HG03039 (cell line): ENCODE measurements at regions not wholly inside any gene's neighbourhood (a gene's known extent, or its start where the extent isn't known, plus 50 kb on each side); places are given as distances from the start of the nearest gene placed in this dataset.
"Not testable (repeated sequence)": the region's sequence is repeated elsewhere in the genome, so short reads cannot be mapped to it uniquely, and the experiment has no call there.

Source experiments
- ATAC-seq: cut with Tn5 transposase; IDR thresholded peaks from one replicate; pipeline ENCODE4 v1.9.1; 2021; ENCODE audit warnings: mild to moderate bottlenecking, moderate library complexity; ENCODE audit not compliant: unreplicated experiment

- ATAC-seq = not testable (repeated sequence)
These were observed 350.7 kb downstream of the SHQ1 start for GRCh38 chr3:72497501-72497900.

DNA sequence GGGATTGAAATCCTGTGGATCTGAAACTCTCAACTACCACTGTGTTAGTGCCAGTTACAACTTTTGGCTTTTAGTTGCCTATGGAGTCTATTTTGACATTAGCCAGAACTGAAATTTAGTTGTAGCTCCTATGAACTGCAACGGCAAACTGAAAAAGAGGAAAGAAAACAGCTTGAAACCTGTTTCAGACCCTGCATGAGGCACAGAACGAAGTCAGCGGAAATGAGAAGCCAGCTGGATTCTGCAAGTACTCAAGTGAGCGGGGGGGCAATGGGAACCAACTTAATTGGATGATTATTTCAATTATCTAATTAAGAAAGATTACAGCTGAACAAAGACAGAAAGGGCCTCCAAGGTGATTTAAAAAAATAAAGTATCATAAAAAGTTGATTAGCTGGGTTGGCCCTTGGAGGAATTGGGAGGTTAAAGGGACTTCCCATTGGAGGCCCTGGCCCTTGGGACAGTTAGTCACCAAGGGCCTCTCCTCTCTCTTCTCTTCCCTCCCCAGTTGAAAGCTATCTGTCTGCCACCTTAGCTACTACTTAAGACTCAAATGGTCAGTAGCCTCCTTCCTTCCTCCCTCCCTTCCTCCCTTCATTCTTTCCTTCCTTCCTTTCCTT, 352.1 kb downstream of the SHQ1 start:
- ATAC-seq = no peak

DNA sequence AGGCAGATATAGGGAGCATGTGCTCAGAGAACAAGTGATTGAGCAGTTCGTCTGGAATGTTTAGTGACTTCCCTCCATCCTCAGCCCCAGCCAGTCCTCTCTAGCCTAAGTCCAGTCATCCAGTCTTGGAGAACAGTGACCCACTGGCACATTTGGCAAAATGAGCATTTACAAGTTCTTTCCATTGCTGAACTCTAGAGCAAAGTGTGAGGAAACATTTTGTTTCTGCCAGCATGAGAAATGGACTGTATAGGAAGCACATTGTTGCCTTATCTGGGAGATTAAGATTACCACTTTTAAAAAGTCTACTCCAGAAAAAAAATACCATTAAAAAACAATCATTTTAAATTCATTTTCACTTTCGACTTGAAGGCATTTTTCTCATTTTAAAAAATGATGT, 353.6 kb downstream of the SHQ1 start:
- ATAC-seq = no peak

GRCh38 chr3:72494130-72494529, 354.1 kb downstream of the SHQ1 start:
- ATAC-seq = no peak

GRCh38 chr3:72492240-72492639, 356.0 kb downstream of the SHQ1 start:
- no peak for ATAC-seq

GRCh38 chr3:72490688-72491435, 357.4 kb downstream of the SHQ1 start:
- ATAC-seq = no peak

- ATAC-seq = no peak
These were observed 358.3 kb downstream of the SHQ1 start for GRCh38 chr3:72489901-72490300.

GRCh38 chr3:72488738-72489035, 359.6 kb downstream of the SHQ1 start:
- ATAC-seq = no peak

GRCh38 chr3:72487946-72488737, 360.1 kb downstream of the SHQ1 start:
- no peak for ATAC-seq

- ATAC-seq = no peak
These were observed 361.0 kb downstream of the SHQ1 start for GRCh38 chr3:72487078-72487765.

GRCh38 chr3:72485641-72486040, 362.6 kb downstream of the SHQ1 start:
- ATAC-seq = no peak

DNA sequence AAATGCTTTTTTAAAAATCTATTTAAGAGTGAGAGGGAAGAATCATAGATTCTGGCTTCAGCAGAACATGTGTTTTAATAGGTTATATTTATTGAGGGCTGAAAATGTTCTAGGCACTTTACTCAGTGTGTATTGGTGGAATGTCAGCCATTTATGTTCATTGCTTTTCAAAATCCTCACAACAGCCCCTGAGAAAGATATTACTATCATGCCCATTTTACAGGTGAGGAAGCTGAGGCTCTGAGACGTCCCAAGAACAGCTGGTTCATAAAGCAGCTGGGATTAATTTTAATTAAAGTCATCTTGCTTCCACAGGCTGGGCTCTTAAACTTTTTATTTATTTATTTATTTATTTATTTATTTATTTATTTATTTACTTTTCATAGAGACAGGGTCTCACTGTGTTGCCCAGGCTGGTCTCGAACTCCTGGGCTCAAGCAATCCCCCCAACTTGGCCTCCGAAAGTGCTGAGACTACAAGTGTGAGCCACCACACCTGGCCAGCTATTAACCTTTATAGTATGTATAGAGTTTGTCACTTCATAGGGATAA, 364.6 kb downstream of the SHQ1 start:
- ATAC-seq = no peak

DNA sequence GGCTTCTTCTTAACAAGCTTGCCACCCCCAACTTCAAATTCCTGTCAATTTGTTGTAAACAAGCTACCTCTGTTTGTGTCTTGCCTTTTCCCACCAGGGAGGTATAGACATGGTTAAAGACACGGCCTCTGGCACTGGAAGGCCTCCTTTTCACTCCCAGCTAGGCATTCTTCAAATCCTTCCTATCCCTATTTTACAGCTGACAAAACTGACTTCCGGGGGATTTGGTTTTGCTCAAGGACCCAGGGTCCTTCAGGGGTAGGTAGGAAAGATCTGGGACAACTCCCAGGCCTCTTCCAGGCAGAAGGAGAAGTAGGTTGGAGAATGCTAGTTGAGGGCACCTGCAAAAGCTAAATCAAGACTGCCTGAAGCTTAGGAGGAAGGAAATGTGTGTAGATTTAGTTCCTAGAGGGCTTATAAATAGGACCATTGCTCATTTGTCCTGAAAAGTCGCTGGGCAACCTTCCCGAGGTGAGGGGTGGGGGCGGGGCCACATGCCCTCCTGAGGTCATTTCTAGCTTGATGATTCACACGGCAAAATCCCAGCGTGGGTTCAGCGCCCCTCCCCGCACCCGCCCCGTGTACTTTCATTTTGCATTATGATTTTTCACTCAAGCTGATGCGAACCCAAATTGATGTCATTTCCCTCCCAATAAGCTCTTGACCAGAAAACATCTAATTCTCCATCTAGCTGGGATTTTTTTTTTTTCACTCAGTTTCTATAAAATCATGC, 365.5 kb downstream of the SHQ1 start:
- ATAC-seq = no peak

DNA sequence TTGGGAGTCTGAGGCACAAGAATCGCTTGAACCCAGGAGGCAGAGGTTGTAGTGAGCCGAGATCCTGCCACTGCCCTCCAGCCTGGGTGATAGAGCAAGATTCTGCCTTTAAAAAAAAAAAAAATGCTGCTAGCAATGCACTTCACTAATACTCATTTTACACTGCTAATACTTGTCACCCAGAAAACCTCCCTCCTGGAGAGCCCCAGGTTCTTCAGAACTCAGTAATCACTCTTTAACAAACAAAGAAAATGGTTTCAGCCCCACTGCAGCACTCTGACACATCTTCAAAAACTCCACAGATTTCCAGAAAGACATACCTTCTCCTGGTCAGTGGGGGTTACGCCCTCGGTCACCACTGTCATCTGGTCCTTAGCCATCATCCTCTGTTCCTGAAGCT, 366.7 kb downstream of the SHQ1 start:
- no peak for ATAC-seq

DNA sequence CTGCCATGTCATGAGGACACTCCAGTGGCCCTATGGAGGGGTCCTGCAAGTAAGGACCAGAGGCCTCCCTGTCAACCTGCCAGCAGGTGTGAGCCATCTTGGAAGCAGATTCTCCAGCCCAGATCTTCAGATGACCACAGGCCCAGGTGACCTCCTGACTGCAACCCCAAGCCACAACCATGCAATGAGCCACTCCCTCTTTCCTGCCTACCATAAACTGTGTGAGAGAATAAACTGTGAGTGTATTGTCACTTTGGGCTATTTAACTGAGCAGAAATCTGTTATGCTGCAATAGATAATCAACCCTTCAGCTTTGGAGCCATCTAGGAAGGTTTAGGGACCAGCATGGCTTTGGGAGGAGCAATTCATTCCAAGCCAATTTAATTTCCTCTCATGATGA, 367.9 kb downstream of the SHQ1 start:
- no peak for ATAC-seq

GRCh38 chr3:72479651-72480215, 368.5 kb downstream of the SHQ1 start:
- no peak for ATAC-seq

- no peak for ATAC-seq
These were observed 372.1 kb downstream of the SHQ1 start for GRCh38 chr3:72476139-72476483.

GRCh38 chr3:72475258-72476138, 372.7 kb downstream of the SHQ1 start:
- ATAC-seq = no peak

GRCh38 chr3:72474775-72475174, 373.5 kb downstream of the SHQ1 start:
- no peak for ATAC-seq
